IPS-NIHi7 (cell line): ENCODE measurements at regions not wholly inside any gene's neighbourhood (a gene's known extent, or its start where the extent isn't known, plus 50 kb on each side); places are given as distances from the start of the nearest gene placed in this dataset.

Source experiments
- DNase-seq: peaks from one replicate; pipeline ENCODE4 v3.0.0; 2012; ENCODE audit warnings: mixed read lengths; ENCODE audit errors: extremely low spot score

GRCh38 chr19:23855676-23856075 is 59.0 kb upstream of the ZNF726 start:
- DNase-seq = peak; percentile 22

GRCh38 chr19:23851966-23852365 is 62.7 kb upstream of the ZNF726 start:
- no peak for DNase-seq

- DNase-seq = no peak
Measured at GRCh38 chr19:23832717-23833327, 74.1 kb upstream of the ZNF681 start.

GRCh38 chr19:23823952-23824389 is 65.3 kb upstream of the ZNF681 start:
- DNase-seq = peak; percentile 48

- no peak for DNase-seq
Measured at GRCh38 chr19:23822735-23823134, 64.0 kb upstream of the ZNF681 start.

- DNase-seq = peak; percentile 42
Measured at GRCh38 chr19:23817519-23817918, 58.8 kb upstream of the ZNF681 start.

- no peak for DNase-seq
Measured at GRCh38 chr19:23810496-23810895, 51.8 kb upstream of the ZNF681 start.
